ENCODE measurements at regions not wholly inside any gene's neighbourhood (a gene's known extent, or its start where the extent isn't known, plus 50 kb on each side); places are given as distances from the start of the nearest gene placed in this dataset.
"Not testable (repeated sequence)": the region's sequence is repeated elsewhere in the genome, so short reads cannot be mapped to it uniquely, and the experiment has no call there.

DNA sequence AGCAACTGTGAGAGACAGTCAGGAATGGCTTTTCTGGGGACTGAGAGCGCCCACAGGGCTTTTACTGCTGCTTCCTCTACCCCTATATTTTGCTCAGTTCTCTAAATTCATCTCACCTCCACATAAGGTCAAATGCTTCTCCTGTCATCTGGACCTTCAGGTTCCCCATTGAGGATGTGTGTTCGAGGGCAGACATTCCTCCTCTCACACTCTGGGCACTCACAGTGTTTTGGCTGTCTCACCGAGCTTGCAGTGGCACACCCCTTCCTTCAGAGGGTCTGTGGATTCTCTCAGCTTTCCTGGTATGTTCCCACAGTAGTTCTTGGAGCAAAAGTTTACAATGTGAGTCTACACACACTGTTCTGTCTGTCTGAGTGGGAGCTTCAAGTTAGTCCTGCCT is 127.8 kb upstream of the GLRA1 start:
- no peak for DNase-seq (ENCODE audit: low read depth, low spot score)

DNA sequence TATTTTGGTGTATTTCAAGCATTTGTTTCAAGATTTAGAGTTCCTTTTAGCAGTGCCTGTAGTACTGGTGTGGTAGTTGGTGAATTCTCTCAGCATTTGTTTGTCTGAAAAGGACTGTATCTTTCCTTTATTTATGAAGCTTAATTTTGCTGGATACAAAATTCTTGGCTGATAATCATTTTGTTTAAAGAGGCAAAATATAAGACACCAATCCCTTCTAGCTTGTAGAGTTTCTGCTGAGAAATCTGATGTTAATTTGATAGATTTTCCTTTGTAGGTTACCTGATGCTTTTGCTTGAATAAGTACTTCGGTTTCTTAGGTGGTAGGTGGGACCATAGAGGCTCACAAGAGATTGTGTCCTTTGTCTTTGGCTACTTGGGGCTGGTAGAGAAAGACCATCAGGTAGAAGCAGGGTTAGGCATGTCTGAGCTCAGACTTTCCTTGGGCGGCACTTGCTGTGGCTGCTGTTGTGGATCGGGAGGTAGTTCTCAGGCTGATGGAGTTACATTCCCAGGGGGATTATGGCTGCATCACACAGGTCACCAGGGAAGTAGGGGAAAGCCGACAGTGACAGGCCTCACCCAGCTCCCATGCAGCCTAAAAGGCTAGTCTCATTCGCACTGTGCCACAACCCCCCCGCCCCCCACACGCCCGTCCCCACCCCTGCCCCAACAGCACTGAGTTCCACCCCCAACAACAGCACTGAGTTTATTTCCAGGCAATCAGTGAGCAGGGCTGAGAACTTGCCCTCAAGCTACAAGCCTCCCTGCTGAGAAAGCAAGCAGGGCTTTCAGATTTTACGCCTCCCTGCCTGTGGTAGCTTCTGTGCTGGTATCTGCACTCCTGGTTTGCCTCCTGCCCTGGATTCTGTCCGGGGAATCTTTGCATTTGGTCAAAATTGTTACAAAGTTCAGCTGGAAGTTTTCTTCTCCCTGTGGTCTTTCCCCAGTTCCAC is 127.1 kb upstream of the GLRA1 start:
- no peak for DNase-seq (ENCODE audit: low read depth, low spot score)

DNA sequence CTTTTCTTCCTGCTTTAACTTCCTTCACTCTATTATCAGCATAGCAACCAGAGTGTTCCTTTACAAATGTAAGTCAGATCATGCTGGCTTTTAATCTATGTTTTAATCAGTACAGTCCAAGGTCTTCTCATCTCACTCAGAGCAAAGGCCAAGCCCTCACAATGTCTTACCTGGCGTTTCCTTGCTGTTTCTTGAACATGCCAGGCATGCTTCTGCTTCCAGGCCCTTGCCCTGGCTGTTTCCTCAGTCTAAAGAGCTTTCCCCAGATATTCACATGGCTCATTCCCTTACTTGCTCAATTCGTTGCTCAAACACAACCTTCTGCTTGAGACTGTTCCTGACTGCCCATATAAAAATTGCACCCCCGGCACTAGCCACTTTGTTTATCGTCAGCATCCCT is 121.7 kb upstream of the GLRA1 start:
- DNase-seq (ENCODE audit: low read depth, low spot score): no peak

DNA sequence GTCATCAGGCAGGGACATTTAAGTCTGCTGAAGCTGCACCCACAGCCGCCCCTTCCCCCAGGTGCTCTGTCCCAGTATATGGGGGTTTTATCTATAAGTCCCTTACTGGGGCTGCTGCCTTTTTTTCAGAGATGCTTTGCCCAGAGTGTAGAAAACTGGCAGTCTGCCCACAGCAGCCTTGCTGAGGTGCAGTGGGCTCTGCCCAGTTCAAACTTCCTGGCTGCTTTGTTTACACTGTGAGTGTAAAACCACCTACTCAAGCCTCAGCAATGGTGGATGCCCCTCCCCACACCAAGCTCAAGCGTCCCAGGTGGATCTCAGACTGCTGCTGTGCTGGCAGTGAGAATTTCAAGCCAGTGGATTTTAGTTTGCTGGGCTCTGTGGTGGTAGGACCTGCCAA is 114.2 kb upstream of the GLRA1 start:
- not testable (repeated sequence) for DNase-seq (ENCODE audit: low read depth, low spot score)

DNA sequence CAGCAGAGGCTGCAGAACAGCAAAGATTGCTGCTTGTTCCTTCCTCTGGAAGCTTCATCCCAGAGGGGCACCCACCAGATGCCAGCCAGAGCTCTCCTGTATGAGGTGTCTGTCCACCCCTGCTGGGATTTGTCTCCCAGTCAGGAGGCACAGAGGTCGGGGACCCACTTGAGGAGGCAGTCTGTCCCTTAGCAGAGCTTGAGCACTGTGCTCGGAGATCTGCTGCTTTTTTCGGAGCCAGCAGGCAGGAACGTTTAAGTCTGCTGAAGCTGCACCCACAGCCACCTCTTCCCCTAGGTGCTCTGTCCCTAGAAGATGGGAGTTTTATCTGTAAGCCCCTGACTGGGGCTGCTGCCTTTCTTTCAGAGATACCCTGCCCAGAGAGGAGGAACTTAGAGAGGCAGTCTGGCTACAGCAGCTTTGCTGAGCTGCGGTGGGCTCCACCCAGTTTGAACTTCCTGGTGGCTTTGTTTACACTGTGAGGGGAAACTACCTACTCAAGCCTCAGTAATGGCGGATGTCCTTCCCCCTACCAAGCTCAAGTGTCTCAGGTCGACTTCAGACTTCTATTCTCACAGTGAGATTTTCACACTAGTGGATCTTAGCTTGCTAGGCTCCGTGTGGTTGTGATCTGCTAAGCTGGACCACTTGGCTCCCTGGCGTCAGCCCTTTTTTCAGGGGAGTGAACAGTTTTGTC is 101.8 kb upstream of the GLRA1 start:
- not testable (repeated sequence) for DNase-seq (ENCODE audit: low read depth, low spot score)

DNA sequence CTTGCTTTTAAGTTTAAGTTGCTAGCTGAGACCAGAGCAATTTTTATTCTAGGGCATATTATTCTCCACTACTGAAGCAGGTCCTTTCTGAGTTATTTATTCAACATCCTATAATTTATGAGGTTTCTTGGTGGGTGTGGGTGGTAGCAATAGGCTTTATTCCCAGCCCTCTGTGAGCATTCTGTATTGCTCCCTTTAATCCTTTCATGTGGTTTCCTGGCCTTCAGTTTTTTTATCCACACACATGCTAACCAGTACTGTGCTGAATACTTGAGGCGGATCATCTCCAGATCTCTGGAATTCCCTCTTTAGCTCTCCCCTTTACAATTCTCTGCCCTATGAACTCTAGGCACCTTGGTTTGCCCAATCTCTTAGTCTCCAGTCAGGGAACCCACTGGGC is 91.8 kb upstream of the GLRA1 start:
- DNase-seq (ENCODE audit: low read depth, low spot score): no peak

DNA sequence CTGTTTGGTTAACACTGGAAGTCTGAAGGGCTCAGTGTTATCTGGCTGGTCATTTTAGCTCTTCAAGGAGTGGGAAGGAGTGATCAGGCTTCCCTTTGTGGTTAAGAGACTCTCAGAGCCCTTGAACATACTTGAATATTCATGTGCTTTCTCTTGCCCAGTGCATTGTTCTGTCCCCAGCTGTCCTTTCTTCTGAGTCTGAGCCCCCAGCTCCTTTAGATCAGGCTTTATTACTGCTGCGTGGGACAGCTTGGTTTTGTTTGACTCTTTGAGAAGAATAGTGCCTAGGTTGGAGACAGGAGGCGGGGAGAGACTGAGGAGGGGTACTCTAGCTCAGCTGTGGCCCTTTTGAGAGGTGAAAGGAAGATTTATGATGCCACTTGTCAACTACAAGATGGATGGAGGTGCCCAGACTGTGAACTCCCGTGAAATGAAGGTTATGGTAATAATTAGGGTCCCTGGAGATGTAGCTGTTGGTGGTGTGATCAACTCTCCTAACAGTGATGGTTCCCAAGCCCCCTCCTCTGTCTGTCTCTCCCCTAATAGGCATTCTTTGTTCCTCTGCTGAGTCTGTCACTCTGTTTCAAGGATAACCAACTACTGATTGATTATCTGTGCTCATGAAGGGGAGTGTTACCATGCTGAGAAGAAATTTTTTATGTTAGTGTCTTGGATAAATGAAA is 83.1 kb upstream of the GLRA1 start:
- DNase-seq (ENCODE audit: low read depth, low spot score): no peak

DNA sequence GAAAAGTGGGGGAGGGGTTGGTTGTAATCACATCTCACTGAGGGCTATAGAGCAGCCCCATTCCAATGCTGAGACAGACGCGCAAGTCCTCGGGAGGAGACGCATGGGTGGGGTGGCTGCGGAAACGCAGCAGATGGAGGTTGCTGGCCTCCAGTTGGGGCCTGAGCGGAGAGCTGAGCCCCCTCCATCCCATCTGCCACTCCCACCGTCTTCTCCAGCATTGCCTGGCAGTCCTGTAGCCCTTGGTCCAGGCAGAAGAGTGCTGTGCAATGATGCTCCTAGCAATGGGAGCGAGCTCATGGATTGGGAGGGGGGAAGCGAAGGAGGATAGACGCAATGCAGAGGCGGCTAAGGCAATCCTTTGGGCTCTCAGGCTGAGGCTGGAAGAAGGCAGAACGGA is 79.4 kb upstream of the GLRA1 start:
- DNase-seq (ENCODE audit: low read depth, low spot score): no peak

All from pulmonary artery endothelial cell (primary cell).